Adrenal gland (tissue), 5 donors: ENCODE measurements at regions not wholly inside any gene's neighbourhood (a gene's known extent, or its start where the extent isn't known, plus 50 kb on each side); places are given as distances from the start of the nearest gene placed in this dataset.

ENCODE experiments used
- POLR2A ChIP-seq, 2 donors: fragments of 450-650 bp; IDR thresholded peaks; one replicate each; pipeline ENCODE4 v1.6.1; 2017; ENCODE audit warnings: antibody characterized with exemption in 2 of 2, mild to moderate bottlenecking in 2 of 2, moderate library complexity in 1 of 2
- TF ChIP-seq, protein P1 (sequence below), 6 experiments: fragments of 450-650 bp in 4 of 6; fragments of 200-600 bp in 2 of 6; sonication (generic) in 1 of 6; IDR thresholded peaks; 1 replicate in 5 of 6; 2 replicates in 1 of 6; pipeline versions ENCODE4 v1.5.1 to v1.8.0; 2016 to 2021; ENCODE audit warnings: antibody characterized with exemption in 6 of 6, mild to moderate bottlenecking in 2 of 6, moderate library complexity in 1 of 6
- donor health status: DM: no; HTN: no; CAD: no.

DNA sequence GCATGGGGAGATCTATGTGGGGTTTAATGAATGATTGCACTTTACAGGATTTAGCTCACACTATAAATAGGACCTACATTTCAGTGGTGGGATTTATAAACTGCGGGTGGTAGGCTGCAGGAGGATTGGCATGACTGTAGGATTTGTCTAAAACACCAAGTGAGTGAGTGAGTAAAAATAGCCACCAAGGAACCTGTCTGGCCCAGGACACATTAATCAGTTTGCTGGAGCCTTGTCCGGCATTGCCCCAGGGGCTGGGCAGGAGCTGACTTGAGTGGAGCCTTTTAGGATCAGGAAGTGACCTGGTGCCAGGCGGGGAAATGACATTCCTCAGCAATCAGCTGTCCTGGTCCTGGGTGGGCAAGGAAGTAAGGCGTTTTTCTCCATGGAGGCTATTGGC is 193.9 kb upstream of the ADRA1D start:
- TF ChIP-seq, protein P1, sequence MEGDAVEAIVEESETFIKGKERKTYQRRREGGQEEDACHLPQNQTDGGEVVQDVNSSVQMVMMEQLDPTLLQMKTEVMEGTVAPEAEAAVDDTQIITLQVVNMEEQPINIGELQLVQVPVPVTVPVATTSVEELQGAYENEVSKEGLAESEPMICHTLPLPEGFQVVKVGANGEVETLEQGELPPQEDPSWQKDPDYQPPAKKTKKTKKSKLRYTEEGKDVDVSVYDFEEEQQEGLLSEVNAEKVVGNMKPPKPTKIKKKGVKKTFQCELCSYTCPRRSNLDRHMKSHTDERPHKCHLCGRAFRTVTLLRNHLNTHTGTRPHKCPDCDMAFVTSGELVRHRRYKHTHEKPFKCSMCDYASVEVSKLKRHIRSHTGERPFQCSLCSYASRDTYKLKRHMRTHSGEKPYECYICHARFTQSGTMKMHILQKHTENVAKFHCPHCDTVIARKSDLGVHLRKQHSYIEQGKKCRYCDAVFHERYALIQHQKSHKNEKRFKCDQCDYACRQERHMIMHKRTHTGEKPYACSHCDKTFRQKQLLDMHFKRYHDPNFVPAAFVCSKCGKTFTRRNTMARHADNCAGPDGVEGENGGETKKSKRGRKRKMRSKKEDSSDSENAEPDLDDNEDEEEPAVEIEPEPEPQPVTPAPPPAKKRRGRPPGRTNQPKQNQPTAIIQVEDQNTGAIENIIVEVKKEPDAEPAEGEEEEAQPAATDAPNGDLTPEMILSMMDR (IDR thresholded peaks at IDR 0.05), result no peak
- no peak for TF ChIP-seq POLR2A (IDR thresholded peaks at IDR 0.05)
